Central memory CD4-positive, alpha-beta T cell (primary cell): ENCODE measurements at regions not wholly inside any gene's neighbourhood (a gene's known extent, or its start where the extent isn't known, plus 50 kb on each side); places are given as distances from the start of the nearest gene placed in this dataset.

Source experiments
- DNase-seq: peaks from one replicate; pipeline ENCODE4 v3.0.0; 2022

GRCh38 chr2:16023506-16024360 lies 83.4 kb downstream of the MYCN start:
- DNase-seq, result no peak

GRCh38 chr2:16022548-16023240 lies 82.3 kb downstream of the MYCN start:
- DNase-seq, result no peak

- DNase-seq, result no peak
Measured at GRCh38 chr2:16021611-16022363, 81.4 kb downstream of the MYCN start.

GRCh38 chr2:16020389-16021008 lies 80.1 kb downstream of the MYCN start:
- DNase-seq, result no peak

- DNase-seq, result no peak
Measured at GRCh38 chr2:16019617-16020351, 79.4 kb downstream of the MYCN start.

GRCh38 chr2:16019060-16019480 lies 78.7 kb downstream of the MYCN start:
- DNase-seq, result no peak

- no peak for DNase-seq
Measured at GRCh38 chr2:16018277-16019059, 78.1 kb downstream of the MYCN start.

DNA sequence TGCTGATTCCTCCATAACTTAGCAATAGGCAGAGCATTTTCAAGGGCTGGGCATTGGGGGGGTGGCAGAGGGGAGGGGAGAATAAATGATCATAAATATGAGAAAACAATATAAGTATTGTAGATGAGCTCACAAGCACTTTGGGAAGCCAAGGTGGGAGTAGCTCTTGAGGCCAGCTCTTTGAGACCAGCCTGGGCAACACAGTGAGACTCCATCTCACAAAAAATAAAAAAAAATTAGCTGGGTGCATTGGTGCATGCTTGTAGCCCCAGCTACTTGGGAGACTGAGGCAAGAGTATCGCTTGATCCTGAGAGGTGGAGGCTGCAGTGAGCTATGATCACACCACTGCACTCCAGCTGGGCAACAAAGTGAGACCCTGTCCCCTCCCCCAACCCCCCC lies 75.9 kb downstream of the MYCN start:
- DNase-seq, result no peak

GRCh38 chr2:16015903-16016265 lies 75.5 kb downstream of the MYCN start:
- DNase-seq, result no peak

DNA sequence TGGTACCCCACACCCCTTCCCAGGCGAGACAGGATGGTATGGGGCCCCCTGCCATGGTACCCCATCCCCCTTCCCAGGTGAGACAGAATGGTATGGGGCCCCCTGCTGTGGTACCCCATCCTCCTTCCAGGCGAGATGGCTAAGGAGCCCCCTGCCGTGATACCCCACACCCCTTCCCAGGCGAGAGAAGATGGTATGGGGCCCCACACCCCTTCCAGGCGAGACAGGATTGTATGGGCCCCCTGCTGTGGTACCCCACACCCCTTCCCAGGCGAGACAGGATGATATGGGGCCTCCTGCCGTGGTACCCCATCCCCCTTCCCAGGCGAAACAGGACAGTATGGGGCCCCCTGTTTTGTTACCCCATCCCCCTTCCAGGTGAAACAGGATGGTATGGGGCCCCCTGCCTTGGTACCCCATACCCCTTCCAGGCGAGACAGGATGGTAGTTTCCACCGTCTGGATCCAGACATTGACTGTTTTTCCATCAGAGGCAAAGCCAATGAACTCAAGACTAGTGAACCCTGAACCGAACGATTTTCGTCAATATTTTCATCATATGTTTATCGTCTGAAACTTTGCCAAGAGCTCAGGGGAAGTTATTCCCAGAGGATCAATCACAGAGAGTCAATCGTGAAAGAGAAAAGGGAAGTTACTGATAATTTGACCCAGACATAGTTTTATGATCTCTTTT lies 75.0 kb downstream of the MYCN start:
- DNase-seq, result no peak

DNA sequence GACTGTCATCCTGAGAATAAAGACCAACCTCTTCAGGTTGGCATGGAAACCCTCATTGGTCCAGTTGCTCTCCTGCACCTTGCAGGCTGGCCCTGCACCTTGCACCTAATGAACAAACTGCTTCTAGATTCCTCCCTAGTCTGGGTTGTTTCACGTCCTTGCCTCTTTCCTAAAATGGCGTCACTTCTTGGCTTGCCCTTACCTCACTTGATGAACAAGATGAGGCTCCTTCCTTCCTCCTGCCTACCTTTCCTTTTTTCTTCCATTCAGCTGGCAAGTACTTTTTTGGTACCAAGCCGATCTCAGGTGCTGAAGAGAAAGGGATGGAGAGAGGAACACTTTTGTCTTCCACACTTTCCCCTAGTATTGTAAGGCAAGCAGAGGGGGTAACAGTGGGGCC lies 74.5 kb downstream of the MYCN start:
- DNase-seq, result no peak

DNA sequence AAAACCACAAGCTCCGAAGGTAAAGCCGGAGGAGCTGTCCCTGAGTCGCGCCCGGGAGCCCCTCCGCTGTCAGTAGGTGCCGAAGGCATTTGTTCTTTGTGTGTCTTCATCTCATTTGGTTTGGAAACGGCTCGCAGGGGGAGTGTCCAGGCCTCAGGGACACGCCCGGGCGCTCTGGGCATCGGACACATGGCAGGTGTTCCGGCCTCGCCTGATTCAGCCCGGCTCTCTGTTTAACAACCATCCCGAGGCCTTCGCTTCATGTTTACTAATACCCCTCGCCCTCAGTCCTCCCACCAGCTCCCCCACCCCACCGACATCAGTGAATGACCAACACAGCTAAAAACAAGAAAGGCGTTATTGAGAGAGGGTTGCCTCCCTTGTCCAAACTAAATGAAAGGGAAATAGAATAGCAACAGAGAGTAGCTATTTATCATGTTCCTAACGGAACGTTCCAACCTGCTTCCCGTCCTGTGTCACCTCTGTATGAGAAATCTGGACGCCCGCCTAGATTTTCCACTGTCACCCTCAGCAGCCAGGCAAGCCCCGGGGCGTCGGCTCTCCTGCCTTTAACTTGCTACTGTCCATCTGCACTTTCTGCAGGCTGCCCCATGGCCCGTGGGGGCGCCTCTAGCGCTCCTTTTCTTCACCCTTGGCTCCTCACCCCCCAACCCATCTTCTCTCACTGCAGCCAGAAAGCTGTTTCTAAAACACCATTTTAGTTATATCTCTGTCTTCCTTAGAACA lies 73.9 kb downstream of the MYCN start:
- no peak for DNase-seq

- DNase-seq, result no peak
Measured at GRCh38 chr2:16013359-16013911, 73.1 kb downstream of the MYCN start.

- DNase-seq, result no peak
Measured at GRCh38 chr2:16012626-16013358, 72.4 kb downstream of the MYCN start.

DNA sequence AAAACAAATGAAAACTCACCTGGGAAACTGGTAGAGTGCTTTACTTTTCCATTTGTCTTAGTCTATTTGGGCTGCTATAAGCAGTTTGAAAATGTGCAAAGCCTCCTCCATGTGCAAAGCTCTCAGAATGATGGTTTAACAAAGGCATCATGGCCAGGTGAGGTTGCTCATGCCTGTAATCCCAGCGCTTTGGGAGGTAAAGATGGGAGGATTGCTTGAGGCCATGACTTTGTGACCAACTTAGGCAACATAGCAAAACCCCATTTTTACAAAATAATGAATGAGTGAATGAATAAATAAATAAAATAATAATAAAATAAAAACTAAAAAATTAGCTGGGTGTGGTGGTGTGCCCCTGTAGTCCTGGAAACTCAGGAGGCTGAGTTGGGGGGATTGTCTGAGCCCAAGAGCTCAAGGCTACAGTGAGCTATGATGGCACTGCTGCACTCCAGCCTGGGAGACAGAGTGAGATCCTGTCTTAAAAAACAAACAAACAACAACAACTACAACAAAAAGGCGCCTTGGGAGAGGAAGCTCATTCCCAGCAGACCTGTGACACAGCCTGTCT lies 71.8 kb downstream of the MYCN start:
- no peak for DNase-seq

DNA sequence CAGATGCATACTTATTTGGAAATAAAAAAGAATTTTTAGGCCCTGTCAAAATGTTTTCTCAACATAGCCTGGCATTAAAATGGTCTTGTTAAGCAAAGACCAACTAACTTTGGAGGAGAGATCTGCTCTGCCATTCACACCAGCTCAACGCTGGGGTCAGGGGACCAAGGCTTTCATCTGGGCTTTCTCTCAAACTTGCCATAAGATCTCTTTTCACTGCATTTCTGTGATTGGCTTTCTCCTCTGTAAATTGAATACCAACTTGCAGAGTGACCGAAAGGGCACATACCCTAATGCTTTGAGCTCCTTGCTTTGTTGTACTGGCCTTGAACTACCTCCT lies 71.2 kb downstream of the MYCN start:
- no peak for DNase-seq

DNA sequence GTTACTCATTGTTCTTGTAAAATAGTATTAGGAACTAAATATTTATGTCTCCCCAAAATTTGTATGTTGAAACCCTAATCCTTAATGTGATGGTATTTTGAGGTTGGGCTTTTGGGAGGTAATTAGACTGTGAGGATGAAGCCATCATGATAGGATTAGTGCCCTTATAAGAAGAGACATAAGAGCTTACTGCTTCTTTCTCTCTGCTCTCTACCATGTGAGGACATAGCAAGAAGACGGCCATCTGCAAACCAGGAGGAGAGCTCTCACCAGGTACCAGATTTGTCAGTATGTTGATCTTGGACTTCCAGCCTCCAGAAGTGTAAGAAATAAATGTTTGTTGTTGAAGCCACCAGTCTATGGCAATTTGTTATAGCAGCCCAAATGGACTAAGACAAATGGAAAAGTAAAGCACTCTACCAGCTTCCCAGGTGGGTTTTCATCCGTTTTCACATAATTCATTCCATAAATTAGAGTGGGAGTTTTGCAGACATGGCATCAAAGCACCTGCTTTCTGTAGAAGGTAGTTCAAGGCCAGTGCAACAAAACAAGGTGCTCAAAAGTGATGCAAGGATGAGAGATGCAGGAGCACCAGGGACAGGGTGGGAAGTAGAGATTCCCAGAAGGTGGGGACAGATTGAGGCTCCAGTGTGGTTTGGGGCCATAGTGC lies 70.7 kb downstream of the MYCN start:
- no peak for DNase-seq

- no peak for DNase-seq
Measured at GRCh38 chr2:16010011-16010410, 69.7 kb downstream of the MYCN start.
